Muscle of back (tissue), 3 donors: ENCODE measurements at regions not wholly inside any gene's neighbourhood (a gene's known extent, or its start where the extent isn't known, plus 50 kb on each side); places are given as distances from the start of the nearest gene placed in this dataset.

Experiments used
- DNase-seq, 3 donors: peaks; one replicate each; pipeline versions ENCODE4 v3.0.0 to v3.0.0-alpha.2; 2013

- no peak for DNase-seq
Measured at GRCh38 chr13:107573184-107573583, 642.2 kb downstream of the LIG4 start.

GRCh38 chr13:107572156-107572555 lies 643.2 kb downstream of the LIG4 start:
- no peak for DNase-seq

GRCh38 chr13:107568181-107568580 lies 647.2 kb downstream of the LIG4 start:
- no peak for DNase-seq

- no peak for DNase-seq
Measured at GRCh38 chr13:107563099-107563925, 652.0 kb downstream of the LIG4 start.

GRCh38 chr13:107562203-107562602 lies 653.1 kb downstream of the LIG4 start:
- no peak for DNase-seq

GRCh38 chr13:107554460-107554859 lies 660.9 kb downstream of the LIG4 start:
- DNase-seq = no peak

- DNase-seq = peak in 2 of 3 donors; percentile 1 to 7
Measured at GRCh38 chr13:107553838-107554237, 661.5 kb downstream of the LIG4 start.

- no peak for DNase-seq
Measured at GRCh38 chr13:107551521-107551920, 663.8 kb downstream of the LIG4 start.

GRCh38 chr13:107548338-107548737 lies 667.0 kb downstream of the LIG4 start:
- DNase-seq = no peak

GRCh38 chr13:107545946-107546502 lies 669.3 kb downstream of the LIG4 start:
- no peak for DNase-seq

- DNase-seq = no peak
Measured at GRCh38 chr13:107534548-107534947, 680.8 kb downstream of the LIG4 start.

- DNase-seq = no peak
Measured at GRCh38 chr13:107531816-107532215, 683.5 kb downstream of the LIG4 start.

GRCh38 chr13:107531180-107531579 lies 684.2 kb downstream of the LIG4 start:
- DNase-seq = no peak

GRCh38 chr13:107529035-107529434 lies 686.3 kb downstream of the LIG4 start:
- DNase-seq = no peak

GRCh38 chr13:107518780-107519179 lies 696.6 kb downstream of the LIG4 start:
- no peak for DNase-seq

GRCh38 chr13:107518292-107518691 lies 697.0 kb downstream of the LIG4 start:
- DNase-seq = peak in 2 of 3 donors; percentile 0 to 5

- no peak for DNase-seq
Measured at GRCh38 chr13:107516517-107516916, 698.8 kb downstream of the LIG4 start.

- no peak for DNase-seq
Measured at GRCh38 chr13:107512551-107512950, 702.8 kb downstream of the LIG4 start.

- DNase-seq = no peak
Measured at GRCh38 chr13:107497661-107498060, 717.7 kb downstream of the LIG4 start.

- DNase-seq = no peak
Measured at GRCh38 chr13:107493266-107493665, 722.1 kb downstream of the LIG4 start.

GRCh38 chr13:107482688-107483087 lies 732.6 kb downstream of the LIG4 start:
- no peak for DNase-seq

- no peak for DNase-seq
Measured at GRCh38 chr13:107480130-107480529, 735.2 kb downstream of the LIG4 start.

GRCh38 chr13:107477772-107478379 lies 737.5 kb downstream of the LIG4 start:
- DNase-seq = no peak
